ENCODE measurements at regions not wholly inside any gene's neighbourhood (a gene's known extent, or its start where the extent isn't known, plus 50 kb on each side); places are given as distances from the start of the nearest gene placed in this dataset.
"Not testable (repeated sequence)": the region's sequence is repeated elsewhere in the genome, so short reads cannot be mapped to it uniquely, and the experiment has no call there.

DNA sequence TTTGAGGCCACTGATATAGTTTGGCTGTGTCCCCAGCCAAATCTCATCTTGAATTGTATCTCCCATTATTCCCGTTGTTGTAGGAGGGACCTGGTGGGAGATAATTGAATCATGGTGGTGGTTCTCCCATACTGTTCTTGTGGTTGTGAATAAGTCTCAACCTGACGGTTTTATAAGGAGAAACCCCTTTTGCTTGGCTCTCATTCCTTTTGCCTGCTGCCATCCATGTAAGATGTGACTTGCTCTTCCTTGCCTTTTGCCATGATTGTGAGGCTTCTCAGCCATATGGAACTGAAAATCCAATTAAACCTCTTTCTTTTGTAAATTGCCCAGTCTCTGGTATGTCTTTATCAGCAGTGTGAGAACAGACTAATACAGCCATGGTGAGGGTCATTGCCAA is 431.6 kb upstream of the ID2 start:
- TF ChIP-seq, protein P1, sequence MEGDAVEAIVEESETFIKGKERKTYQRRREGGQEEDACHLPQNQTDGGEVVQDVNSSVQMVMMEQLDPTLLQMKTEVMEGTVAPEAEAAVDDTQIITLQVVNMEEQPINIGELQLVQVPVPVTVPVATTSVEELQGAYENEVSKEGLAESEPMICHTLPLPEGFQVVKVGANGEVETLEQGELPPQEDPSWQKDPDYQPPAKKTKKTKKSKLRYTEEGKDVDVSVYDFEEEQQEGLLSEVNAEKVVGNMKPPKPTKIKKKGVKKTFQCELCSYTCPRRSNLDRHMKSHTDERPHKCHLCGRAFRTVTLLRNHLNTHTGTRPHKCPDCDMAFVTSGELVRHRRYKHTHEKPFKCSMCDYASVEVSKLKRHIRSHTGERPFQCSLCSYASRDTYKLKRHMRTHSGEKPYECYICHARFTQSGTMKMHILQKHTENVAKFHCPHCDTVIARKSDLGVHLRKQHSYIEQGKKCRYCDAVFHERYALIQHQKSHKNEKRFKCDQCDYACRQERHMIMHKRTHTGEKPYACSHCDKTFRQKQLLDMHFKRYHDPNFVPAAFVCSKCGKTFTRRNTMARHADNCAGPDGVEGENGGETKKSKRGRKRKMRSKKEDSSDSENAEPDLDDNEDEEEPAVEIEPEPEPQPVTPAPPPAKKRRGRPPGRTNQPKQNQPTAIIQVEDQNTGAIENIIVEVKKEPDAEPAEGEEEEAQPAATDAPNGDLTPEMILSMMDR (IDR thresholded peaks at IDR 0.05), result not testable (repeated sequence)
- TF ChIP-seq POLR2A (IDR thresholded peaks at IDR 0.05), result not testable (repeated sequence)
